DND-41 (cell line): ENCODE measurements at regions not wholly inside any gene's neighbourhood (a gene's known extent, or its start where the extent isn't known, plus 50 kb on each side); places are given as distances from the start of the nearest gene placed in this dataset.

ENCODE experiments used
- CTCF ChIP-seq: IDR thresholded peaks from 2 replicates; pipeline ENCODE4 v1.5.1; 2012; ENCODE audit warnings: borderline replicate concordance, low read length, moderate library complexity, mild to moderate bottlenecking; ENCODE audit not compliant: poor library complexity, severe bottlenecking; ENCODE audit errors: extremely low read depth
- EZH2 ChIP-seq: IDR thresholded peaks from 3 replicates; pipeline ENCODE4 v1.6.1; 2012; ENCODE audit warnings: borderline replicate concordance, low read depth, mild to moderate bottlenecking, moderate library complexity, low read length, inconsistent platforms; ENCODE audit not compliant: severe bottlenecking

DNA sequence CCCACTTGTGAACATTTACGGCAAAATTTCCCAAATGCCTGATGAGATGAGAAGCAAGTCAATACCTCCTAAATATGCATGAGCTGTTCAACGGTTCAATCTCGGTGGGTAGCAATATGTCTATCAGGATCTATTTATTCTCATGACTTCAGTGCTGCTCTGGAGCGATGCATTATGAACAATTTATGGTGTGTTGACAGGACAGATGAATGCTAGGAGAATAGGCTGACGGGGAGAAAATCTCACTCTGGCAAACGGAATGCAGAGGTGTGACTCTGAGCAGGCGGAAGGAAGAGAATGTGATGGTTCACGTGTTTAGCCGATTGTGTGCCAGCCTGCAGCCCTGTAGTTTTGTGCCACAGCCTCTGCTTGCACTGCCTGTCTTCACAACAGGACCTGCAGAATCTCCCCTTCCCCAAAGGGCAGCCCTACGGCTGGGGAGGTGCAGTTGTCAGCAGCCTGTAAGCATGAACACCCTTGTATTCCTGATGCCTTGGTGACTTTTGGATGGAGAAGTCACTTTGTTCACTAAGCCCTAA, 345.2 kb downstream of the PHKB start:
- no peak for TF ChIP-seq CTCF
- no peak for TF ChIP-seq EZH2
